HG03095 (cell line): ENCODE measurements at regions not wholly inside any gene's neighbourhood (a gene's known extent, or its start where the extent isn't known, plus 50 kb on each side); places are given as distances from the start of the nearest gene placed in this dataset.

Experiments
- ATAC-seq: cut with Tn5 transposase; IDR thresholded peaks from one replicate; pipeline ENCODE4 v1.9.1; 2021; ENCODE audit warnings: moderate library complexity; ENCODE audit not compliant: unreplicated experiment

- ATAC-seq, result no peak
Measured at GRCh38 chr2:16335604-16335930, 330.1 kb downstream of the CYRIA start.

- no peak for ATAC-seq
Measured at GRCh38 chr2:16334886-16335603, 330.6 kb downstream of the CYRIA start.

GRCh38 chr2:16334366-16334765 is 331.3 kb downstream of the CYRIA start:
- ATAC-seq, result no peak

GRCh38 chr2:16333681-16334080 is 332.0 kb downstream of the CYRIA start:
- ATAC-seq, result no peak

GRCh38 chr2:16332681-16333557 is 332.7 kb downstream of the CYRIA start:
- no peak for ATAC-seq

GRCh38 chr2:16331772-16332171 is 333.9 kb downstream of the CYRIA start:
- no peak for ATAC-seq

- no peak for ATAC-seq
Measured at GRCh38 chr2:16330982-16331381, 334.7 kb downstream of the CYRIA start.

GRCh38 chr2:16330571-16330970 is 335.1 kb downstream of the CYRIA start:
- no peak for ATAC-seq

GRCh38 chr2:16330012-16330411 is 335.6 kb downstream of the CYRIA start:
- no peak for ATAC-seq

- no peak for ATAC-seq
Measured at GRCh38 chr2:16329421-16329820, 336.2 kb downstream of the CYRIA start.

GRCh38 chr2:16328521-16329190 is 337.0 kb downstream of the CYRIA start:
- no peak for ATAC-seq

GRCh38 chr2:16327326-16327725 is 338.3 kb downstream of the CYRIA start:
- no peak for ATAC-seq

GRCh38 chr2:16326711-16327300 is 338.8 kb downstream of the CYRIA start:
- no peak for ATAC-seq

- no peak for ATAC-seq
Measured at GRCh38 chr2:16325976-16326510, 339.6 kb downstream of the CYRIA start.

- no peak for ATAC-seq
Measured at GRCh38 chr2:16325016-16325975, 340.3 kb downstream of the CYRIA start.

GRCh38 chr2:16324544-16324937 is 341.1 kb downstream of the CYRIA start:
- ATAC-seq, result no peak

GRCh38 chr2:16323551-16324543 is 341.8 kb downstream of the CYRIA start:
- ATAC-seq, result no peak

GRCh38 chr2:16323126-16323520 is 342.5 kb downstream of the CYRIA start:
- no peak for ATAC-seq
